Naive B cell (primary cell): ENCODE measurements at regions not wholly inside any gene's neighbourhood (a gene's known extent, or its start where the extent isn't known, plus 50 kb on each side); places are given as distances from the start of the nearest gene placed in this dataset.

ENCODE experiments used
- ATAC-seq, 2 donors: fragments of 150-1000 bp; cut with Tn5 transposase; 2 replicates each; pipeline ENCODE4 v1.10.0; 2021; ENCODE audit warnings: low read depth in 2 of 2, mild to moderate bottlenecking in 2 of 2, moderate library complexity in 2 of 2
- DNase-seq: peaks from one replicate; pipeline ENCODE4 v3.0.0; 2022
- H3K27ac Mint-ChIP-seq, 6 donors: one replicate each; pipeline ENCODE4 v1.8.0; 2020 to 2022; ENCODE audit warnings: mild to moderate bottlenecking in 6 of 6, mixed read lengths in 6 of 6, moderate library complexity in 5 of 6, inconsistent platforms in 2 of 6
- H3K27me3 Mint-ChIP-seq, 3 donors: one replicate each; pipeline ENCODE4 v1.8.0; 2021 to 2022; ENCODE audit warnings: mixed read lengths in 3 of 3, mild to moderate bottlenecking in 1 of 3
- H3K36me3 Mint-ChIP-seq, 2 donors: one replicate each; pipeline ENCODE4 v1.8.0; 2020 to 2022; ENCODE audit warnings: mixed read lengths in 2 of 2, inconsistent platforms in 1 of 2, mild to moderate bottlenecking in 1 of 2
- H3K4me1 Mint-ChIP-seq, 3 donors: one replicate each; pipeline ENCODE4 v1.8.0; 2020 to 2022; ENCODE audit warnings: mixed read lengths in 3 of 3, inconsistent platforms in 1 of 3, mild to moderate bottlenecking in 1 of 3, moderate library complexity in 1 of 3
- H3K4me3 Mint-ChIP-seq, 8 donors: one replicate each; pipeline ENCODE4 v1.8.0; 2020 to 2022; ENCODE audit warnings: mild to moderate bottlenecking in 8 of 8, mixed read lengths in 8 of 8, moderate library complexity in 8 of 8, inconsistent platforms in 2 of 8
- H3K9me3 Mint-ChIP-seq, 7 donors: one replicate each; pipeline ENCODE4 v1.8.0; 2020 to 2022; ENCODE audit warnings: mixed read lengths in 7 of 7, mild to moderate bottlenecking in 5 of 7, inconsistent platforms in 2 of 7, moderate library complexity in 1 of 7

- peaks cover 0 to 23% (median 4%) of the 10 kb centered on the region in 7 donors for H3K9me3 Mint-ChIP-seq
- H3K4me3 Mint-ChIP-seq: peak overlapping the region in 1 of 8 donors; percentile 9
- no peaks in the 10 kb centered on the region for H3K27me3 Mint-ChIP-seq
- no peaks in the 10 kb centered on the region for H3K36me3 Mint-ChIP-seq
- H3K4me1 Mint-ChIP-seq: no peaks in the 10 kb centered on the region
- H3K27ac Mint-ChIP-seq: no peak overlapping the region
- ATAC-seq (no peak), DNase-seq (no peak)
Measured at GRCh38 chr18:37986665-37987064, 421.1 kb upstream of the CELF4 start.

GRCh38 chr18:37985126-37985525, 419.5 kb upstream of the CELF4 start:
- H3K9me3 Mint-ChIP-seq: peaks cover 0 to 15% (median 4%) of the 10 kb centered on the region in 7 donors
- peak overlapping the region in 1 of 8 donors; percentile 34 for H3K4me3 Mint-ChIP-seq
- H3K27ac Mint-ChIP-seq: peak overlapping the region in 1 of 6 donors; percentile 87
- H3K36me3 Mint-ChIP-seq: no peaks in the 10 kb centered on the region
- ATAC-seq (no peak), DNase-seq (no peak)
- no peaks in the 10 kb centered on the region for H3K4me1 Mint-ChIP-seq
- H3K27me3 Mint-ChIP-seq: no peaks in the 10 kb centered on the region

- H3K4me3 Mint-ChIP-seq: no peak overlapping the region
- H3K4me1 Mint-ChIP-seq: no peaks in the 10 kb centered on the region
- H3K36me3 Mint-ChIP-seq: no peaks in the 10 kb centered on the region
- DNase-seq: no peak
- H3K27ac Mint-ChIP-seq: no peak overlapping the region
- peaks cover 2 to 12% (median 7%) of the 10 kb centered on the region in 7 donors for H3K9me3 Mint-ChIP-seq
- no peaks in the 10 kb centered on the region for H3K27me3 Mint-ChIP-seq
- no peak for ATAC-seq
Measured at GRCh38 chr18:37980556-37980955, 415.0 kb upstream of the CELF4 start.

GRCh38 chr18:37975446-37975845, 409.8 kb upstream of the CELF4 start:
- H3K27ac Mint-ChIP-seq: no peak overlapping the region
- H3K9me3 Mint-ChIP-seq: peaks cover 0 to 30% (median 9%) of the 10 kb centered on the region in 7 donors

GRCh38 chr18:37967261-37967660, 401.7 kb upstream of the CELF4 start:
- Mint-ChIP-seq H3K9me3 (peaks cover 0 to 20% (median 4%) of the 10 kb centered on the region in 7 donors), H3K27ac (no peak overlapping the region), H3K4me3 (no peak overlapping the region), H3K27me3 (no peaks in the 10 kb centered on the region), H3K36me3 (no peaks in the 10 kb centered on the region), H3K4me1 (no peaks in the 10 kb centered on the region)
- DNase-seq: no peak
- no peak for ATAC-seq

More at GRCh38 chr18:37975446-37975845, 409.8 kb upstream of the CELF4 start:
- DNase-seq (no peak), ATAC-seq (no peak)
- Mint-ChIP-seq H3K36me3 (no peaks in the 10 kb centered on the region), H3K4me1 (no peaks in the 10 kb centered on the region), H3K4me3 (no peak overlapping the region), H3K27me3 (no peaks in the 10 kb centered on the region)

- H3K36me3 Mint-ChIP-seq: no peaks in the 10 kb centered on the region
- no peaks in the 10 kb centered on the region for H3K27me3 Mint-ChIP-seq
- H3K4me1 Mint-ChIP-seq: no peaks in the 10 kb centered on the region
- ATAC-seq: no peak
- no peak overlapping the region for H3K27ac Mint-ChIP-seq
- peaks cover 0 to 11% (median 3%) of the 10 kb centered on the region in 7 donors for H3K9me3 Mint-ChIP-seq
- no peak for DNase-seq
- no peak overlapping the region for H3K4me3 Mint-ChIP-seq
Measured at GRCh38 chr18:37965572-37965970, 400.0 kb upstream of the CELF4 start.

- Mint-ChIP-seq H3K9me3 (peaks cover 0 to 11% (median 4%) of the 10 kb centered on the region in 7 donors), H3K27ac (no peak overlapping the region), H3K4me3 (no peak overlapping the region)
Measured at GRCh38 chr18:37964885-37965571, 399.4 kb upstream of the CELF4 start.

GRCh38 chr18:37963837-37964236, 398.2 kb upstream of the CELF4 start:
- Mint-ChIP-seq H3K9me3 (peaks cover 0 to 11% (median 4%) of the 10 kb centered on the region in 7 donors), H3K4me3 (no peak overlapping the region), H3K36me3 (no peaks in the 10 kb centered on the region), H3K4me1 (no peaks in the 10 kb centered on the region), H3K27me3 (no peaks in the 10 kb centered on the region), H3K27ac (no peak overlapping the region)
- DNase-seq: no peak
- ATAC-seq: no peak

More at GRCh38 chr18:37964885-37965571, 399.4 kb upstream of the CELF4 start:
- Mint-ChIP-seq H3K4me1 (no peaks in the 10 kb centered on the region), H3K27me3 (no peaks in the 10 kb centered on the region), H3K36me3 (no peaks in the 10 kb centered on the region)
- ATAC-seq (no peak), DNase-seq (no peak)

- Mint-ChIP-seq H3K9me3 (peaks cover 0 to 14% (median 2%) of the 10 kb centered on the region in 7 donors), H3K27ac (no peak overlapping the region), H3K36me3 (no peaks in the 10 kb centered on the region), H3K4me3 (no peak overlapping the region), H3K27me3 (no peaks in the 10 kb centered on the region), H3K4me1 (no peaks in the 10 kb centered on the region)
- no peak for DNase-seq
- ATAC-seq: no peak
Measured at GRCh38 chr18:37962316-37962966, 396.8 kb upstream of the CELF4 start.

- Mint-ChIP-seq H3K4me3 (no peak overlapping the region), H3K9me3 (peaks cover 0 to 14% (median 5%) of the 10 kb centered on the region in 7 donors), H3K4me1 (no peaks in the 10 kb centered on the region), H3K27ac (no peak overlapping the region), H3K27me3 (no peaks in the 10 kb centered on the region), H3K36me3 (no peaks in the 10 kb centered on the region)
- ATAC-seq (no peak), DNase-seq (no peak)
Measured at GRCh38 chr18:37958499-37958898, 392.9 kb upstream of the CELF4 start.

- no peak for DNase-seq
- no peak for ATAC-seq
- H3K9me3 Mint-ChIP-seq: peaks cover 0 to 14% (median 5%) of the 10 kb centered on the region in 7 donors
- no peak overlapping the region for H3K27ac Mint-ChIP-seq
- H3K36me3 Mint-ChIP-seq: no peaks in the 10 kb centered on the region
- no peaks in the 10 kb centered on the region for H3K4me1 Mint-ChIP-seq
- no peak overlapping the region for H3K4me3 Mint-ChIP-seq
- no peaks in the 10 kb centered on the region for H3K27me3 Mint-ChIP-seq
Measured at GRCh38 chr18:37956902-37957301, 391.3 kb upstream of the CELF4 start.

GRCh38 chr18:37956020-37956419, 390.4 kb upstream of the CELF4 start:
- H3K4me3 Mint-ChIP-seq: no peak overlapping the region
- H3K36me3 Mint-ChIP-seq: no peaks in the 10 kb centered on the region
- H3K4me1 Mint-ChIP-seq: no peaks in the 10 kb centered on the region
- no peak for ATAC-seq
- no peak for DNase-seq
- H3K27me3 Mint-ChIP-seq: no peaks in the 10 kb centered on the region
- H3K9me3 Mint-ChIP-seq: peaks cover 0 to 17% (median 5%) of the 10 kb centered on the region in 7 donors
- H3K27ac Mint-ChIP-seq: no peak overlapping the region

- Mint-ChIP-seq H3K9me3 (peaks cover 0 to 17% (median 3%) of the 10 kb centered on the region in 7 donors), H3K36me3 (no peaks in the 10 kb centered on the region), H3K4me1 (no peaks in the 10 kb centered on the region), H3K4me3 (no peak overlapping the region), H3K27ac (no peak overlapping the region), H3K27me3 (no peaks in the 10 kb centered on the region)
- ATAC-seq: no peak
- no peak for DNase-seq
Measured at GRCh38 chr18:37955201-37955600, 389.6 kb upstream of the CELF4 start.

GRCh38 chr18:37953876-37954275, 388.3 kb upstream of the CELF4 start:
- Mint-ChIP-seq H3K4me3 (no peak overlapping the region), H3K36me3 (no peaks in the 10 kb centered on the region), H3K27me3 (no peaks in the 10 kb centered on the region), H3K27ac (no peak overlapping the region), H3K9me3 (peaks cover 0 to 17% (median 6%) of the 10 kb centered on the region in 7 donors), H3K4me1 (no peaks in the 10 kb centered on the region)
- no peak for ATAC-seq
- DNase-seq: no peak
